Peyer's patch (tissue), 4 donors: ENCODE measurements at regions not wholly inside any gene's neighbourhood (a gene's known extent, or its start where the extent isn't known, plus 50 kb on each side); places are given as distances from the start of the nearest gene placed in this dataset.

Experiments
- POLR2A ChIP-seq, 2 donors: fragments of 450-650 bp; IDR thresholded peaks; one replicate each; pipeline ENCODE4 v1.5.1; 2017; ENCODE audit warnings: antibody characterized with exemption in 2 of 2, mild to moderate bottlenecking in 2 of 2, moderate library complexity in 2 of 2
- TF ChIP-seq, protein P1 (sequence below), 6 experiments: fragments of 450-650 bp in 4 of 6; fragments of 200-600 bp in 2 of 6; sonication (generic) in 1 of 6; IDR thresholded peaks; one replicate each; pipeline ENCODE4 v1.5.1; 2017 to 2019; ENCODE audit warnings: antibody characterized with exemption in 6 of 6, mild to moderate bottlenecking in 3 of 6, moderate library complexity in 1 of 6

- TF ChIP-seq, protein P1, sequence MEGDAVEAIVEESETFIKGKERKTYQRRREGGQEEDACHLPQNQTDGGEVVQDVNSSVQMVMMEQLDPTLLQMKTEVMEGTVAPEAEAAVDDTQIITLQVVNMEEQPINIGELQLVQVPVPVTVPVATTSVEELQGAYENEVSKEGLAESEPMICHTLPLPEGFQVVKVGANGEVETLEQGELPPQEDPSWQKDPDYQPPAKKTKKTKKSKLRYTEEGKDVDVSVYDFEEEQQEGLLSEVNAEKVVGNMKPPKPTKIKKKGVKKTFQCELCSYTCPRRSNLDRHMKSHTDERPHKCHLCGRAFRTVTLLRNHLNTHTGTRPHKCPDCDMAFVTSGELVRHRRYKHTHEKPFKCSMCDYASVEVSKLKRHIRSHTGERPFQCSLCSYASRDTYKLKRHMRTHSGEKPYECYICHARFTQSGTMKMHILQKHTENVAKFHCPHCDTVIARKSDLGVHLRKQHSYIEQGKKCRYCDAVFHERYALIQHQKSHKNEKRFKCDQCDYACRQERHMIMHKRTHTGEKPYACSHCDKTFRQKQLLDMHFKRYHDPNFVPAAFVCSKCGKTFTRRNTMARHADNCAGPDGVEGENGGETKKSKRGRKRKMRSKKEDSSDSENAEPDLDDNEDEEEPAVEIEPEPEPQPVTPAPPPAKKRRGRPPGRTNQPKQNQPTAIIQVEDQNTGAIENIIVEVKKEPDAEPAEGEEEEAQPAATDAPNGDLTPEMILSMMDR (IDR thresholded peaks at IDR 0.05) = no peak
- TF ChIP-seq POLR2A (IDR thresholded peaks at IDR 0.05) = no peak
Measured at GRCh38 chr2:2392332-2392731, 61.3 kb upstream of the MYT1L start.
